ENCODE measurements at regions not wholly inside any gene's neighbourhood (a gene's known extent, or its start where the extent isn't known, plus 50 kb on each side); places are given as distances from the start of the nearest gene placed in this dataset.

- intact Hi-C loops (cut with DNase I) = no loop called here
- H3K27ac ChIP-seq = peak overlapping the region in 1 of 4 donors; percentile 74
- H3K4me1 ChIP-seq = peaks cover 0 to 32% (median 24%) of the 10 kb centered on the region in 4 donors
- TF ChIP-seq, protein P1, sequence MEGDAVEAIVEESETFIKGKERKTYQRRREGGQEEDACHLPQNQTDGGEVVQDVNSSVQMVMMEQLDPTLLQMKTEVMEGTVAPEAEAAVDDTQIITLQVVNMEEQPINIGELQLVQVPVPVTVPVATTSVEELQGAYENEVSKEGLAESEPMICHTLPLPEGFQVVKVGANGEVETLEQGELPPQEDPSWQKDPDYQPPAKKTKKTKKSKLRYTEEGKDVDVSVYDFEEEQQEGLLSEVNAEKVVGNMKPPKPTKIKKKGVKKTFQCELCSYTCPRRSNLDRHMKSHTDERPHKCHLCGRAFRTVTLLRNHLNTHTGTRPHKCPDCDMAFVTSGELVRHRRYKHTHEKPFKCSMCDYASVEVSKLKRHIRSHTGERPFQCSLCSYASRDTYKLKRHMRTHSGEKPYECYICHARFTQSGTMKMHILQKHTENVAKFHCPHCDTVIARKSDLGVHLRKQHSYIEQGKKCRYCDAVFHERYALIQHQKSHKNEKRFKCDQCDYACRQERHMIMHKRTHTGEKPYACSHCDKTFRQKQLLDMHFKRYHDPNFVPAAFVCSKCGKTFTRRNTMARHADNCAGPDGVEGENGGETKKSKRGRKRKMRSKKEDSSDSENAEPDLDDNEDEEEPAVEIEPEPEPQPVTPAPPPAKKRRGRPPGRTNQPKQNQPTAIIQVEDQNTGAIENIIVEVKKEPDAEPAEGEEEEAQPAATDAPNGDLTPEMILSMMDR (IDR thresholded peaks at IDR 0.05) = no peak
- TF ChIP-seq POLR2A (IDR thresholded peaks at IDR 0.05) = no peak
- TF ChIP-seq POLR2AphosphoS5 (IDR thresholded peaks at IDR 0.05) = no peak
- TF ChIP-seq EP300 (IDR thresholded peaks at IDR 0.05) = no peak
- H3K36me3 ChIP-seq = no peaks in the 10 kb centered on the region
- no peaks in the 10 kb centered on the region for H3K9me3 ChIP-seq
- no peaks in the 10 kb centered on the region for H3K27me3 ChIP-seq
- no peak for DNase-seq
- H3K4me3 ChIP-seq = no peak overlapping the region
Observed at GRCh38 chr7:84532196-84532595, 337.6 kb upstream of the SEMA3A start.

- peak overlapping the region; percentile 0 to 74 (median 63) for H3K27ac ChIP-seq
- peaks cover 0 to 24% (median 12%) of the 10 kb centered on the region in 4 donors for H3K4me1 ChIP-seq
- H3K9me3 ChIP-seq = no peaks in the 10 kb centered on the region
- H3K27me3 ChIP-seq = no peaks in the 10 kb centered on the region
- TF ChIP-seq EP300 (IDR thresholded peaks at IDR 0.05) (no peak), POLR2AphosphoS5 (IDR thresholded peaks at IDR 0.05) (peak in 3 of 4 donors; percentile 13 to 57 (median 44)), POLR2A (IDR thresholded peaks at IDR 0.05) (no peak)
- TF ChIP-seq, protein P1 (IDR thresholded peaks at IDR 0.05) = no peak
- H3K4me3 ChIP-seq = no peak overlapping the region
- intact Hi-C loops (cut with DNase I) = no loop called here
- no peaks in the 10 kb centered on the region for H3K36me3 ChIP-seq
- 42 to 70% methylated on average over 3 of the region's 3 CpGs for WGBS, 2 donors
- DNase-seq = no peak
Observed at GRCh38 chr7:84529480-84530205, 335.1 kb upstream of the SEMA3A start.

DNA sequence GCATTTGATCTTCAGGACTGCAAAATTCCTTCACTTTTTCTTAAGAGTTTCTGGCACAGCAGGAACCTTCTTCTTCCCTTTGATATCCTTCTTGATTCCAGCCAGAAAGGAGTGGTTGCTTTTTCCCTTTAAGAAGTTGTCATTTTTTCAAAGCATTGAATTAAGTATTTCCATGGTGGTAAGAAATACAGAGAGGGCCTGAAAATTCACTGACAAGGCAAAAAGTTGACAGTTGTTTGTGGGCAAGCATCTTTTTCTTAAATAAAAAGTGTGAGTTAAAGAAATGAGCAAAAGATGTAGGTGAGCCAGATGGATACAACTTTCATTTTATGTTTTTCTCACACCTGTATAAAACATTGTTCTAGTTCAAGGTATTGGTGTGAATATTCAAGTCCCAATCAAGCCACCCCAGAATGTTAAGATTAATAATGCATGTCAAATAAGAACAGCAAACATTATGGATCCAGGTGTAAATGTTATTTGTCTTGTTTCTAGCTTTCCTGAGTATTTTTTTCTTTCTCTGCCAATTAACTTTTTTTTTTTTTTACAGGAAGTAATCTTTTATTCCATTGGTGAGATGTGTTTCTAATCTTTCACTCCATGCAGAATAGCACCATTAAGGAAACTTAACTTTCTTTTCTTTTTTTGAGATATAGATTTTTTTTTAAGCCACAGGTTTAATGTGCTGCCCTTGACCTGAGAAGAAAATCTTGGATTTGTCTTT lies 334.3 kb upstream of the SEMA3A start:
- no peaks in the 10 kb centered on the region for H3K36me3 ChIP-seq
- no peak for DNase-seq
- H3K4me3 ChIP-seq = no peak overlapping the region
- peak overlapping the region in 3 of 4 donors; percentile 60 to 74 (median 66) for H3K27ac ChIP-seq
- H3K9me3 ChIP-seq = no peaks in the 10 kb centered on the region
- intact Hi-C loops (cut with DNase I) = no loop called here
- peaks cover 0 to 28% (median 12%) of the 10 kb centered on the region in 4 donors for H3K4me1 ChIP-seq
- no peak for TF ChIP-seq POLR2AphosphoS5 (IDR thresholded peaks at IDR 0.05)
- TF ChIP-seq EP300 (IDR thresholded peaks at IDR 0.05) = no peak
- no peak for TF ChIP-seq POLR2A (IDR thresholded peaks at IDR 0.05)
- TF ChIP-seq, protein P1 (IDR thresholded peaks at IDR 0.05) = no peak
- no peaks in the 10 kb centered on the region for H3K27me3 ChIP-seq

DNA sequence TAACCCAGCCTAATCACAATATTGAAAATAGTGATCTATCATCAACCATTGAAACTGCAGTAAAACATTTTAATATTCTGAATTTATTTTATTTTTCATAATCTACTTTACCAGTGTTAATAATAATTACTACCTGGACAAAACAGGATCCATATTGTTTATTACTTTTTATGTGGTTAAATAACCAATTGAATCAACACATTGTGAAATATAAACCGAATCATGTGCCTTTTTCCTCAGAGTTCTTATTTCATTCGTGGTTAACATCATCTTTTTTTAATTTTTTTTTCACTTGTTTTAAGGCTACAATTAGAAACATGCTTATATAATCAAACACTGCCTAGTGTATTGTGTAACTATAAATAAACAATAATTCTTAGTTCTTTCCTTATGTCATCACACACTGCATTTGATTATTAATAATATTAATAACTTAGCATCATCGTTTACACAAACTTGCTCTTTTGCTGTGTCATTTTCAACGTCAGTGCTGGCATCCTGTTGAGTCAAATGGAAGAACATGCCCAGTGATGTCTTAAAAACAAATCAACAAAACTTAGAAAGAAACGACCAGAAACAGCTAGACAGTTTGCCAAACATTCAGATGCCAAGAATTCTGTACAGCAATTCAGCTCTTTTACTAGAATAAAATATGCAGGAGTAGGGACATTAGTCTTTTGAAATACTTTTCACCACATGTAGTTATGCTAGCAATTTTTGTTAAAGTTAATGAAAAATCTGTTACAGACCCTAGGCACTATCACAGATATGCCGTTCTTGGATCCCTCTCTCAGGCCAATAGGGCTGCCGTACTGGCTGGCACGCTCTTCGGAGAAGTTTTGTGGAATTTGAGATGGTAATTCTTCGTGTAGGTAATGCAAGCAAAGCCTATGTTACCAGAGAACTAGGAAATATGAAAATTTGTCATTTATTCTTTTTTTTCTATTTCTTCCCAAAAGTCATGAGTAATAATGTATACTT lies 330.4 kb upstream of the SEMA3A start:
- intact Hi-C loops (cut with DNase I) = no loop called here
- WGBS, 2 donors = 67 to 70% methylated on average over 10 of the region's 10 CpGs
- TF ChIP-seq POLR2A (IDR thresholded peaks at IDR 0.05) = no peak
- TF ChIP-seq POLR2AphosphoS5 (IDR thresholded peaks at IDR 0.05) = peak in 1 of 4 donors; percentile 12
- TF ChIP-seq, protein P1 (IDR thresholded peaks at IDR 0.05) = no peak
- TF ChIP-seq EP300 (IDR thresholded peaks at IDR 0.05) = no peak
- DNase-seq = peak; percentile 57
- Histone ChIP-seq H3K4me1 (peaks cover 0 to 19% (median 12%) of the 10 kb centered on the region in 4 donors), H3K36me3 (no peaks in the 10 kb centered on the region), H3K27me3 (no peaks in the 10 kb centered on the region), H3K27ac (peak overlapping the region; percentile 1 to 58 (median 46)), H3K9me3 (peaks cover 0 to 5% (median 2%) of the 10 kb centered on the region in 4 donors), H3K4me3 (no peak overlapping the region)
